COLO668 (cell line): ENCODE measurements at regions not wholly inside any gene's neighbourhood (a gene's known extent, or its start where the extent isn't known, plus 50 kb on each side); places are given as distances from the start of the nearest gene placed in this dataset.

Source experiments
- DNase-seq: peaks from one replicate; lab custom pipeline; 2025; ENCODE audit not compliant: unreplicated experiment; lab: John Stamatoyannopoulos, UW

- peak; percentile 47 for DNase-seq
These were observed 824.0 kb downstream of the SLC4A3 start for GRCh38 chr2:220451438-220451837.

- no peak for DNase-seq
These were observed 825.1 kb downstream of the SLC4A3 start for GRCh38 chr2:220452561-220452960.

GRCh38 chr2:220455351-220455990 is 828.0 kb downstream of the SLC4A3 start:
- no peak for DNase-seq

DNA sequence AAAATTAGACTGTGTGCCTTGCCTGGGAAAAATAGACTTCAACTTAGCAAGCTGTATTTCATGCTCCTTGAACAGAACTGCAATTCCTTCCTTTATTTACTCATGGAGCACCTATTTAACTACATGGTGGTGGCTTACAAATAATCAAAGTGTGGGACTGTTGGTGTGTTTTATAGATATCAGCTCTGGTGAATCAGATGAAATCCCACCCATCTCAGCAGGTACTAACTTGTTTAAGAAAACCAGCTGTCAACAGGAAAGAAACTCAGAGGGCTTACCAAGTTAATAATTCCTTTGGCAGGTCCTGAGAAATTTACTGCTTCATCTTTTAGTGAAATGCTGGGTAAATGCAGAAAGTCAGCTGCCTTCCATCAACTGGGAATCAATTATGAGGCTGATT is 830.6 kb downstream of the SLC4A3 start:
- no peak for DNase-seq

- no peak for DNase-seq
These were observed 833.0 kb downstream of the SLC4A3 start for GRCh38 chr2:220460257-220460985.

DNA sequence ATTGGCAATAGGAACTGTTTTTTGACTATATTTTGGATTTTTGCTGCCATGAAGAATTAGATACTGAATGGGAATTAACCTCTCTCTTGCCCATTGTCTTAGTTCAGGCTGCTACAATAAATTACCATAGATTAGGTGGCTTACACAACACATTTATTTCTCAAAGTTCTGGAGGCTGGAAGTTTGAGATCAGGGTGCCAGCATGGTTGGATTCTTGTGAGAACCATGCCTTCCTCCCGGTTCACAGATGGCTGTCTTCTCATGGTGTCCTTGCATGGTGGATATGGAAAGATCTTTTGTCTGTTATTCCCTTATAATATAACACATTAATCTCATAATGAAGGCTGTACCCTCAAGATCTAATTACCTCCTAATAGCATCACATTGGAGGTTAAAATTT is 836.4 kb downstream of the SLC4A3 start:
- no peak for DNase-seq

DNA sequence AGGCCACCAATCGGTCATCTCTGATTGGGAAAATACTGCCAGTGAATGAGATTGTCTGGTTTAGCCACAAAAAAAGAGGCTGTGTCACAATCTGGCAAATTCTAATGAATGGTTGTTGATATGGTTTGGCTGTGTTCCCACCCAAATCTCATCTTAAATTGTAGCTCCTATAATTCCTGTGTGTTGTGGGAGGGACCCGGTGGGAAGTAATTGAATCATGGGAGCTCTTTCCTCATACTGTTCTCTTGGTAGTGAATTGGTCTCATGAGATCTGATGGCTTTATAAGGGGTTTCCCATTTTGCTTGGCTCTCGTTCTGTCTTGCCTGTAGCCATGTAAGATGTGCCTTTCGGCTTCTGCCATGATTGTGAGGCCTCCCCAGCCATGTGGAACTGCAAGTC is 838.3 kb downstream of the SLC4A3 start:
- no peak for DNase-seq

DNA sequence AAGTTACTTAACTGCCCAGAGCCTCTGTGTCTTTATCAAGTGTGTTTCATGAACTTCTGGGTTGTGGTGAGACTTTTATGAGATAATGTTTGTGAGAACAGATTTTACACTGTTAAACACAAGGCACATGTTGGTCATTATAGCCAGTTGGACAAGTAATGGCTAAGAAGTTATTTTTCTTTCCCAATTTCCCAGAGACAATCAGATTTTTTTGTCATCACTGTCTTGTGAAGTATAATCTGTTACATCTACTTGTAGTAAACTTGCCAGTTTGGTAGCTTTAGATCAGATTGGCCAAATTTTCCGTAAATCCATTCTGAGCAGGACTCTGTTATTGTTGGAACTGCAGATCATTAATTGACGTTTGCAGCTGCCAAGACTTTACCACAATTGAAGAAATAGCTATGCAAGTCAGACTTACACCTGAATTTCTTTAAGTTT is 838.8 kb downstream of the SLC4A3 start:
- no peak for DNase-seq

DNA sequence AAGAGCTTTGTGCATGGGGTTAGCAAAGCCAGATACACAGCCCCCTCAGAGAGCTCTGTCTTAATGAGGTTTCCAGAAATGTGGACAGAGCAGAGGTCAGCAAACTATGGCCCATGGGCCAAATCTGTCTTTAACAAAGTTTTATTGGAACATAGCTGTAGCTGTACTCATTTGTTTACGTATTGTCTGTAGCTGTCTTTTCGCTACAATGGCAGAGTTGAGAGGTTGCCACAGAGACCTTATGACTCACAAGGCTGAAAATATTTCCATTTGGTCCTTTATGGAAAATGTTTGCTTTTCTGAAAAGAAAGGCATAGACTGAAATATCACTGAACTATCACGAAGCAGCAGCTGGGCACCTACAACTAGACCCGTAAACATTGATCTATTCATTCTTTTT is 841.8 kb downstream of the SLC4A3 start:
- DNase-seq: no peak

GRCh38 chr2:220473611-220474010 is 846.2 kb downstream of the SLC4A3 start:
- no peak for DNase-seq

GRCh38 chr2:220476877-220477276 is 849.4 kb downstream of the SLC4A3 start:
- no peak for DNase-seq

GRCh38 chr2:220478305-220479058 is 851.1 kb downstream of the SLC4A3 start:
- no peak for DNase-seq

DNA sequence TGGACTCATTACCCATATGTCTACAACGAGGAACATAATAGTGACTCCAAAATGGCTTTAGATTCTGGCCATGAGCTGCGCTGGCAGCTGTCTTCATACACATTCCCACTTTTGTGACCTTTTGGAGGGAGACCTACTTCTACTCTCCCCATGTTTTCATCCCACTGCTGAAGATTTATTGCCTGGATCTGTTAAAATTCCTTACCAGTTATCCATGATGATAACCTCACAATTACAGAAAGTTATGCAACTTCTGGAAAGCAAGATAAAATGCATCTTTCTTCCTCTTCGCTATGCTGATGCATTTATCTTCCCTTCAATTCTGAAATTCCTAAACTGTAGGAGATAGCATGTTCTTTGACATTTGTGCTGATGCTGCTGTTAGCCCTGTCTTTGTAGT is 855.3 kb downstream of the SLC4A3 start:
- no peak for DNase-seq

GRCh38 chr2:220489121-220489520 is 861.7 kb downstream of the SLC4A3 start:
- no peak for DNase-seq

- DNase-seq: no peak
These were observed 864.2 kb downstream of the SLC4A3 start for GRCh38 chr2:220491670-220492069.

- DNase-seq: no peak
These were observed 866.6 kb downstream of the SLC4A3 start for GRCh38 chr2:220493871-220494525.

DNA sequence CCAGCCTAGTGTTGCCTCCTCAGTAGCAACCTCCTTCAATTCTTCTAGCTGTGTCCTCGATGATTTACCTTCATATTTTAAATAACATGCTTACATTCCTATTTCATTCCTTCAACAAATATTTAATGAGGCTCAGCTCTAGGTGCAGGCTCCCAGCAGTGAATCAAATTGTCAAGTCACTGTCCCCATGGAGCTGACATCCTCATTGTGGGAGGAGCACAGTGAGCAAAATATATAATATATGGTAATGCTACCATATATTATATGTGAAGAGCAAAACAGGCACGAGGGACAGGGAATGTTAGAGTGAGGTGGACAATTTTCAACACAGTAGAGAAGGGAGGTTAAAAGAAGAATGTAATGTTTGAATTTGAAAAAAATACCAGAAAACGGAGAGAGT is 869.1 kb downstream of the SLC4A3 start:
- DNase-seq: no peak

DNA sequence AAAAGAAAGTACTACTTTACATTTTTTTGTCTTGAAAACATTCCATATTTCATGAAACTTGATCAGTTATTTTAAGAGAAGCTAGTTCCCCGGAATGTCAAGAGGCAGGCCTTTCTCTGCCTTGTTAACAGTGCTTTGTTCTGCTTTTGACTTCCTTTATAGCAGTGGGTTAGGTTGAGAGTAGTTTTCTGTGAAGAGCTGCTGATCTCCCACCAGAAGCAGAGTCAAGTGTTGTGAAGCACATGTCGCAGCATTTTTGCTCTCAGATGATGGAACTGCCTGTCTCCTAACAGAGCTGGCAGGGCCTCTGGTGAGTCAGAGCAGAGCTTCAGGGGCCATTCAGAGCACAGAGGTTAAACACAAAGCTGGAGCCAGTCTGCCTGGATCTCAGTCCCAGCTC is 871.8 kb downstream of the SLC4A3 start:
- DNase-seq: peak; percentile 22

DNA sequence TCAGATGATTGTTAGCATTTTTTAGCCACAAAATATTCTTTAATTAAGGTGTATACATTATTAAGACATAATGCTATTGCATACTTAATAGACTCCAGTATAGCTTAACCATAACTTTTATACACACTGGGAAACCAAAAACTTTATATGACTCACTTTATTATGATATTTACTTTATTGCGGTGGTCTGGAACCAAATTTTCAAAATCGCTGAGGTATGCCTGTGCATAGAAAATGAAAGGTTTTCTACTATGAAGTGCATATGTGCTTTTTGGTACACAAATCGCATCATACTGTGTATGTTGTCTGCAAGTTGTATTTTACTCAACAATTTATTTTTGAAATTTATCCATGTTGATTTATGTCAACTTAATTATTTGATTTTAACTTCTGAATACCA is 875.1 kb downstream of the SLC4A3 start:
- no peak for DNase-seq

DNA sequence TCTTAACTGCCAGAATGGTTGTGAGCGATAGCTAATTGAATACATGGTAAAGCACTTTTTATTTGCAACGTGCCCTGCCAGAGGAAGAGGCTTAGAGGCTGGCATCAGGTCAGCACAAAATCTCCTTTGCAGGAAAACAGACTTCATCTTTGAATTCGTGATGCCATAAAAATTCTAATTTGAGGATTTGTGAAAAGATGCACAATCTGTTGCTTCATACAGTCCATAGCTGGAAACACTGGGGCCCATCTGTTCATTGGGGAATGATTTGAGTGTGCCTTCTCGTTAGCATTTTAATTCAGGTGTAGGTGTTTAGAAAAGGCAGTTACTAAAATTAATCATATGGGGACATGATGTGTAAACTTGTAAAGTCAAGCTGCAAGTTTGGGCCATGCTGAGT is 876.0 kb downstream of the SLC4A3 start:
- DNase-seq: no peak

DNA sequence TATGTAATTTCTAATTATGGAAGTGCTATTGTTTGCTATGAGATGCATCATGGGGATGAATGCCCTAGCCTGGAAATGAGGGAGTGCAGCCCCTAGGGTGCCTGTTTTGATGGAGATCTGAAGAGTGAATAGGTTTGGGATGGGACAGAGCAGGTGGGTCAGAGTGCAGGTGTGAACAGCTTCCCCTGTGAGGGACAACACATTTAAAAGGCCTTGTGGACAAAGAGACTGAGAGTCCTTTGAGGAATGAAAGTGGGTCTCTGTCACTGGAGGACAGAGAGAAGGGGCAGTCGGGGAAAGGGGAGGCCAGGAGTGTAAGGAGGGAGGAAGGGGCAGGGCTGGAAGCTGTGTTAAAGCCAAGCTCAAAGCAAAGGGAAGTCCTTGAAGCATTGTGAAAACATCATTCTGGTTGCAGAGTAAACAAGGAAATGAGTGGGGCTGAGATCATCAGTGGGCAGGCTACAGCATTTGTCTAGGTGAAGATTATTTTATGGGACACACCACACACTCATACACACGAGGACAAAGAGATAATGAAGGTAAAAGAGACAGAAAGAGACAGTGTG is 877.6 kb downstream of the SLC4A3 start:
- peak; percentile 71 for DNase-seq
